Liver (tissue), 3 donors: ENCODE measurements at regions not wholly inside any gene's neighbourhood (a gene's known extent, or its start where the extent isn't known, plus 50 kb on each side); places are given as distances from the start of the nearest gene placed in this dataset.

Experiments used
- CTCF ChIP-seq: fragments of 150-350 bp; IDR thresholded peaks from 2 replicates; pipeline ENCODE4 v1.5.1; 2017; ENCODE audit warnings: improper control_type of control experiment, low read depth, low read length; ENCODE audit not compliant: missing input control
- GABPA ChIP-seq, 2 donors: IDR thresholded peaks in 1 of 2; conservative IDR thresholded peaks in 1 of 2; 2 replicates each; pipeline ENCODE4 v1.6.1; 2016; ENCODE audit warnings: antibody characterized with exemption in 2 of 2, mild to moderate bottlenecking in 1 of 2, moderate library complexity in 1 of 2
- REST ChIP-seq: IDR thresholded peaks from 2 replicates; pipeline ENCODE4 v1.6.1; 2016; ENCODE audit warnings: antibody characterized with exemption, mild to moderate bottlenecking
- SP1 ChIP-seq: IDR thresholded peaks from 2 replicates; pipeline ENCODE4 v1.6.1; 2018; ENCODE audit warnings: antibody characterized with exemption, mild to moderate bottlenecking
- TAF1 ChIP-seq: conservative IDR thresholded peaks from 2 replicates; pipeline ENCODE4 v1.6.1; 2016; ENCODE audit warnings: antibody characterized with exemption, mild to moderate bottlenecking
- donor health status: healthy.
- donor health status: healthy.

- TF ChIP-seq CTCF: no peak
- no peak for TF ChIP-seq TAF1
- no peak for TF ChIP-seq REST
- no peak for TF ChIP-seq GABPA (IDR thresholded peaks at IDR 0.05 in 1 of 2, conservative IDR thresholded peaks at IDR 0.05 in 1 of 2)
- no peak for TF ChIP-seq SP1
These were observed 797.7 kb upstream of the ARGLU1 start for GRCh38 chr13:107365466-107366215.
